Spleen (tissue), 11 donors: ENCODE measurements at regions not wholly inside any gene's neighbourhood (a gene's known extent, or its start where the extent isn't known, plus 50 kb on each side); places are given as distances from the start of the nearest gene placed in this dataset.

Source experiments
- DNase-seq: peaks from one replicate; pipeline ENCODE4 v3.0.0-alpha.2; 2020
- H3K27ac ChIP-seq, 8 donors: fragments of 200-600 bp; sonication (generic) in 7 of 8; 1 replicate in 4 of 8; 2 replicates in 4 of 8; pipeline versions ENCODE4 v1.5.0 to v1.8.0; 2016 to 2021; ENCODE audit warnings: inconsistent platforms in 4 of 8, mild to moderate bottlenecking in 4 of 8, moderate library complexity in 1 of 8
- H3K27me3 ChIP-seq, 7 donors: fragments of 200-600 bp; sonication (generic) in 6 of 7; replicated peaks in 1 of 7; 1 replicate in 4 of 7; 2 replicates in 3 of 7; pipeline versions ENCODE4 v1.5.0 to v1.8.0; 2016 to 2021; ENCODE audit warnings: inconsistent platforms in 3 of 7, mild to moderate bottlenecking in 1 of 7
- H3K36me3 ChIP-seq, 6 donors: fragments of 200-600 bp; sonication (generic) in 5 of 6; 1 replicate in 4 of 6; 2 replicates in 2 of 6; pipeline versions ENCODE4 v1.5.0 to v1.8.0; 2016 to 2021; ENCODE audit warnings: inconsistent platforms in 2 of 6
- H3K4me1 ChIP-seq, 6 donors: fragments of 200-600 bp; sonication (generic) in 5 of 6; 1 replicate in 3 of 6; 2 replicates in 3 of 6; pipeline versions ENCODE4 v1.5.0 to v1.8.0; 2016 to 2021; ENCODE audit warnings: inconsistent platforms in 3 of 6
- H3K4me3 ChIP-seq, 8 donors: fragments of 200-600 bp; sonication (generic) in 7 of 8; 1 replicate in 4 of 8; 2 replicates in 4 of 8; pipeline versions ENCODE4 v1.5.0 to v1.8.0; 2016 to 2021; ENCODE audit warnings: inconsistent platforms in 4 of 8, mild to moderate bottlenecking in 4 of 8, moderate library complexity in 2 of 8
- H3K9me3 ChIP-seq, 8 donors: fragments of 200-600 bp; sonication (generic) in 7 of 8; 1 replicate in 4 of 8; 2 replicates in 4 of 8; pipeline versions ENCODE4 v1.5.0 to v1.8.0; 2016 to 2021; ENCODE audit warnings: inconsistent platforms in 4 of 8
- CTCF ChIP-seq, 11 experiments: fragments of 200-600 bp in 7 of 11; fragments of 450-650 bp in 4 of 11; sonication (generic) in 4 of 11; IDR thresholded peaks in 8 of 11; conservative IDR thresholded peaks in 3 of 11; 1 replicate in 7 of 11; 2 replicates in 4 of 11; pipeline versions ENCODE4 v1.4.0 to v1.8.0; 2016 to 2021; ENCODE audit warnings: antibody characterized with exemption in 11 of 11, inconsistent platforms in 4 of 11, mild to moderate bottlenecking in 1 of 11
- POLR2A ChIP-seq, 3 donors: fragments of 450-650 bp; IDR thresholded peaks; one replicate each; pipeline ENCODE4 v1.5.1; 2017; ENCODE audit warnings: antibody characterized with exemption in 3 of 3, mild to moderate bottlenecking in 1 of 3
- POLR2AphosphoS5 ChIP-seq, 3 donors: sonication (generic); formaldehyde crosslinking; IDR thresholded peaks; one replicate each; pipeline ENCODE4 v1.5.1; 2017; ENCODE audit warnings: antibody characterized with exemption in 3 of 3
- WGBS, 5 donors: extraction: QIAGEN DNeasy Blood & Tissue Kit in 3 of 5; methylation state at CpG; one replicate each; pipeline versions ENCODE4 v1.1.5 to v1.1.7; 2013 to 2018; 5-methylcytosine and 5-hydroxymethylcytosine counted together
- intact Hi-C: fragments of 100-400 bp; cut with DNase I; formaldehyde crosslinking; loops from one replicate; pipeline ENCODE4 v1.15.0; 2023; ENCODE audit warnings: low total_unique reads
- donor health status: healthy with polysubstance abuse.
- donor health status: DM: no; HTN: no; CAD: no; lungs with moderate emphysema.
- donor health status: DM: no; HTN: no; CAD: no.
- donor health status: Bipolar disorder and iron deficiency.
- donor health status: healthy.
- donor health status: DM: no; HTN: no; CAD: no.
- donor health status: DM: yes; HTN: yes; CAD: no.

GRCh38 chr5:135210286-135211055 is 176.4 kb upstream of the PITX1 start:
- intact Hi-C loops = no loop called here
- no peak for TF ChIP-seq CTCF (IDR thresholded peaks at IDR 0.05 in 8 of 11, conservative IDR thresholded peaks at IDR 0.05 in 3 of 11)
- TF ChIP-seq POLR2AphosphoS5 (IDR thresholded peaks at IDR 0.05) = no peak
- TF ChIP-seq POLR2A (IDR thresholded peaks at IDR 0.05) = no peak
- peaks cover 0 to 13% (median 0%) of the 10 kb centered on the region in 7 donors for H3K27me3 ChIP-seq
- no peaks in the 10 kb centered on the region for H3K36me3 ChIP-seq
- no peak overlapping the region for H3K4me3 ChIP-seq
- H3K9me3 ChIP-seq = no peaks in the 10 kb centered on the region
- H3K4me1 ChIP-seq = peaks cover 0 to 12% (median 3%) of the 10 kb centered on the region in 6 donors
- 85 to 95% (median 90%) methylated on average over 9 to 10 of the region's 10 CpGs for WGBS, 5 donors
- peak; percentile 33 for DNase-seq
- no peak overlapping the region for H3K27ac ChIP-seq

DNA sequence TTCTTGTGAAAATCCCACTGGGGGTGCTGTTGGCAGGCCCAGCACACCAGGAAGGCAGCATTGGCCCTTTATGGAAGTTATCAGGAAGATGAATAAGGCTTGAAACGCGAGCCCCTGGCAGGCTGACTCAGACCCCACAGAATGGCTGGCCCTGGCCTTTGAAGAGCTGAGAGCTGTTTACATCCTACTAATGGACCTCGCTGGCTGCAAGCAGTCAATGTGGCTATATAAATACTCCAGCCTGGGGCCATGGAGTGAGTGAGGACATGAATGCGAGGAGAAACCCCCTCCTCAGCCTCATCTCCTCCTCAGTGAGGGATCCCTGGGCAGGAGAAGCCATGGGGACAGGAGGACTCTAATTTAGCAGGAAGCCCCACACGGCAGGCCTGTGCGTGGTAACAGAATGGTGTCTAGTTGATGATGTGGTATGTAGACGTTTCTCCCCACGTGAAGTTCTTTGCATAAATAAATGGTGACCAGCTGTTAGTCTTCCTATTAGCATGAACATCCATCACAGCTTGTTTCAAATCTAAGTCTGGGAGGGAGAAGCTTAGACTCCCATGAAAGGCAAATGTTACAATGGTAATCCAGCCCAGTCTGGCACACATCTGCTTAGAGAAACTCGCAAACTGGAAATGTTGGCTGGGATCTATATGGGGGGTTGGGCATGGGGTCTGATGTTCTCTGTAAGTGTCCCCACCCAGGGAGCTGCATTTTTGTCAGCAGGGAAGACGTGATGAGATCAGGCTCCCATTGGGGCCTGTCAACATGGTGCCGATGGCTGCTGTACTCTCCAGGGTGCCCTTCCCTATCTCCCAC is 175.1 kb upstream of the PITX1 start:
- Histone ChIP-seq H3K36me3 (no peaks in the 10 kb centered on the region), H3K4me1 (peaks cover 0 to 6% (median 0%) of the 10 kb centered on the region in 6 donors), H3K27ac (peak overlapping the region in 1 of 8 donors; percentile 45), H3K27me3 (peaks cover 0 to 10% (median 0%) of the 10 kb centered on the region in 7 donors), H3K4me3 (no peak overlapping the region), H3K9me3 (no peaks in the 10 kb centered on the region)
- intact Hi-C loops = no loop called here
- TF ChIP-seq POLR2AphosphoS5 (IDR thresholded peaks at IDR 0.05) = peak in 1 of 3 donors; percentile 51
- no peak for TF ChIP-seq POLR2A (IDR thresholded peaks at IDR 0.05)
- WGBS, 5 donors = 65 to 80% (median 78%) methylated on average over 10 to 11 of the region's 11 CpGs
- peak; percentile 64 for DNase-seq

GRCh38 chr5:135208555-135208902 is 174.5 kb upstream of the PITX1 start:
- DNase-seq = no peak
- Histone ChIP-seq H3K36me3 (no peaks in the 10 kb centered on the region), H3K4me3 (no peak overlapping the region), H3K27ac (peak overlapping the region in 1 of 8 donors; percentile 45), H3K4me1 (peaks cover 0 to 6% (median 0%) of the 10 kb centered on the region in 6 donors), H3K9me3 (peaks cover 0 to 5% (median 3%) of the 10 kb centered on the region in 8 donors), H3K27me3 (peaks cover 0 to 10% (median 0%) of the 10 kb centered on the region in 7 donors)
- 39 to 74% (median 64%) methylated on average over 2 of the region's 2 CpGs for WGBS, 5 donors
- no peak for TF ChIP-seq POLR2AphosphoS5 (IDR thresholded peaks at IDR 0.05)
- TF ChIP-seq CTCF (IDR thresholded peaks at IDR 0.05 in 8 of 11, conservative IDR thresholded peaks at IDR 0.05 in 3 of 11) = no peak
- no peak for TF ChIP-seq POLR2A (IDR thresholded peaks at IDR 0.05)
- intact Hi-C loops = no loop called here

DNA sequence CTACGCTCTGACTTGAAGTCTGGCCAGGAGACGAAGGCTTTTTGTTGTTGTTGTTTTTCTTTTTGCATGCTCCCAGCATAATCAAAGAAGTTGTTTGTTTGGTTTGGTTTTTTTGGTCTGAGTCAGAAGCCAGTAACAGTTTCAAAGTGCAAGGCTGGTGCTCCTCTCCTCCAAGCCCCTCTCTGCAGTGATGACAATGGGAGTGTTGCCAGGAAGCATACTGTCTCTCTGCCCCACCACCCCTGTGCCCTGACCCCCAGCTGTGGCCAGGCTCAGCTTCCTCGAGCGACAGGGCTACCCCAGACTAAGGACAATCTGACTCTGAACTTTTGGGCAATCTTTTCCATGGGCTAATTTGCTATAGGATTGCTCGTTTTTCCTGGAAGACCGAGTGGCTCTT is 173.8 kb upstream of the PITX1 start:
- intact Hi-C loops = no loop called here
- peaks cover 0 to 11% (median 10%) of the 10 kb centered on the region in 8 donors for H3K9me3 ChIP-seq
- 67 to 86% (median 77%) methylated on average over 6 of the region's 6 CpGs for WGBS, 5 donors
- H3K27me3 ChIP-seq = peaks cover 0 to 11% (median 0%) of the 10 kb centered on the region in 7 donors
- H3K4me1 ChIP-seq = peaks cover 0 to 6% (median 0%) of the 10 kb centered on the region in 6 donors
- no peak for DNase-seq
- TF ChIP-seq POLR2A (IDR thresholded peaks at IDR 0.05) = no peak
- TF ChIP-seq POLR2AphosphoS5 (IDR thresholded peaks at IDR 0.05) = no peak
- TF ChIP-seq CTCF (IDR thresholded peaks at IDR 0.05 in 8 of 11, conservative IDR thresholded peaks at IDR 0.05 in 3 of 11) = no peak
- no peaks in the 10 kb centered on the region for H3K36me3 ChIP-seq
- H3K27ac ChIP-seq = no peak overlapping the region
- H3K4me3 ChIP-seq = no peak overlapping the region
